HG02970 (cell line): ENCODE measurements at regions not wholly inside any gene's neighbourhood (a gene's known extent, or its start where the extent isn't known, plus 50 kb on each side); places are given as distances from the start of the nearest gene placed in this dataset.
"Not testable (repeated sequence)": the region's sequence is repeated elsewhere in the genome, so short reads cannot be mapped to it uniquely, and the experiment has no call there.

ENCODE experiments used
- ATAC-seq: cut with Tn5 transposase; IDR thresholded peaks from one replicate; pipeline ENCODE4 v1.9.1; 2021; ENCODE audit warnings: mild to moderate bottlenecking, moderate library complexity, moderate number of reproducible peaks; ENCODE audit not compliant: unreplicated experiment, low FRiP score

DNA sequence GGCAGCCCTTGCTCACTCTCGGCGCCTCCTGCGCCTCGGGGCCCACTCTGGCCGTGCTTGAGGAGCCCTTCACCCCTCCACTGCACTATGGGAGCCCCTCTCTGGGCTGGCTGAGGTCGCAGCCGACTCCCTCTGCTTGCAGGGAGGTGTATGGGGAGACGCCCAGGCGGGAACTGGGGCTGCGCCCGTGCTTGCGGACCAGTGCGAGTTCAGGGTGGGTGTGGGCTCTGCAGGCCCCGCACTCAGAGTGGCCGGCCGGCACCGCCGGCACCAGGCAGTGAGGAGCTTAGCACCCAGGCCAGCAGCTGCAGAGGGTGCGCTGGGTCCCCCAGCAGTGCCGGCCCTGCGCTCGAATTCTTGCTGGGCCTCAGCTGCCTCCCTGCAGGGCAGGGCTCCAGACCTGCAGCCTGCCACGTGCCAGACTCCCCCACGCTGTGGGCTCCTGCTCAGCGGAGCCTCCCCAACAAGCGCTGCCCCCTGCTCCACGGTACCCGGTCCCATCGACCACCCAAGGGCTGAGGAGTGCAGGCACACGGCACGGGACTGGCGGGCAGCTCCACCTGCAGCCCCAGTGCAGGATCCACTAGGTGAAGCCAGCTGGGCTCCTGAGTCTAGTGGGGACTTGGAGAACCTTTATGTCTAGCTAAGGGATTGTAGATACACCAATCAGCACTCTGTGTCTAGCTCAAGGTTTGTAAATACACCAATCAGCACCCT, 54.0 kb upstream of the WWC2 start:
- ATAC-seq: not testable (repeated sequence)

DNA sequence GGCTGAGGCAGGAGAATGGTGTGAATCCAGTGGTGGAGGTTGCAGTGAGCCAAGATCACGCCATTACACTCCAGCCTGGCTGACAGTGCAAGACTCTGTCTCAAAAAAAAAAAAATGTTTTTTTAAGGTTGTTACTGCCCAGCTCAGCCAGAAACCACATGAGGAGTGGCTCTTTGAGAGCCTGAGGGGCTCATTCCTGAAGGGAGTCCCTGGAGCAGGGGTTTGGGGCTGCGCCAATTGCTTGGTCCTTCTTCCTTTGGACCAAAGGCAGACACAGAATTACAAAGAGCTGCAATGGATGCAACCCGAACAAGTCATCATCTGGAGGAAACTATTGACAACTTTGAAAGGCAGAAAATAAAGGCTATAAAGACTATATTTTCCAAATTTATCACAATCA, 60.6 kb upstream of the WWC2 start:
- ATAC-seq: no peak

GRCh38 chr4:183035726-183036415, 63.2 kb upstream of the WWC2 start:
- no peak for ATAC-seq

GRCh38 chr4:183035256-183035655, 63.8 kb upstream of the WWC2 start:
- ATAC-seq: no peak

DNA sequence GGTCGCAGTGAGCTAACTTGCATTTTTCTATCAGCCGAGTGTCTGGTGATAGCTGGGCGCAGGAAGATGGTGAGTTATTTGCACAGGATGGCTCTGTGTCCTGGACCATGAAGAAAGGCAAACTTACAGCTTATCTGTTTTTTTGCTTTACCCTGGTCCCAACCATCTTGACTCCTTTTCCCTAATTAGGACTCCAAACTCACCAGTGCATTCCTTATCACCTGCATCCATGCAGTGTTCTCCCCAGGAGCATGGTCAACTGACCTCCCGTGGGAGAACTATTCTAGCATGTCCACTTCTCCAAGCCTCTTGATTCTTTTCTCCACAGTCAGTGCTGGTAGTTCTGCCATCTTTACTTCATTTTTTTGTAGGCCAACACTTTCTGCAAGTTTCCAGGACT, 68.2 kb upstream of the WWC2 start:
- no peak for ATAC-seq

GRCh38 chr4:183030309-183030708, 68.7 kb upstream of the WWC2 start:
- ATAC-seq: no peak

GRCh38 chr4:183029365-183029764, 69.7 kb upstream of the WWC2 start:
- no peak for ATAC-seq

DNA sequence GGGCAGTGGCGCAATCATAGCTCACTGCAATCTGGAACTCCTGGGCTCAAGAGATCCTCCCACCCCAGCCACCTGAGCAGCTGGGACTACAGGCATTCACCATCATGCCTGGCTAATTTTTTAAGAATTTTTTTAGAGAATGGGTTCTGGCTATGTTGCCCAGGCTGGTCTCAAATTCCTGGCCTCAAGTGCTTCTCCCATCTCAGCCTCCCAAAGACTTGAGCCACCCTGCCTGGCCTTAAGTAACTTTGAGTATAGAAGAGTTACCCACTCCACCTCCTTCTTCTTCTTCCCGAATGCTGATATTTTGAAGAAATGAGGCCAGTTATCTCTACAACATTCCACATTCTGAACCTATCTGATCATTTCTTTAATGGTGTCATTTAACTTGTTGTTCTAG, 72.4 kb upstream of the WWC2 start:
- ATAC-seq: no peak

GRCh38 chr4:183022617-183023016, 76.4 kb upstream of the WWC2 start:
- no peak for ATAC-seq

GRCh38 chr4:183017962-183018361, 81.1 kb upstream of the WWC2 start:
- no peak for ATAC-seq

GRCh38 chr4:183014361-183015084, 84.5 kb upstream of the WWC2 start:
- no peak for ATAC-seq

DNA sequence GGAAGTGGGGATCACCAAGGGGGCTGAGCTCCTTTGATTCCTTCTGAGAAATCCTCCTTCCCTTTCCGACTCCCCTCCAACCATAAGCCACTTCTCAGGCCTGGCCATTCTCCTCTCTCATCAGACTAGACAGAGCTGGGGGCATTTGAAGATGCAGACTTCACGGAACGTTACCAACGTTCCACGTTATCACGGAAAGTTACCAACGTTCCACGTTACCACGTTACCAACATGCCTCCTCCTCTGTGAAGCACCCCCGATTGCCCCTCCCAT, 85.4 kb upstream of the WWC2 start:
- ATAC-seq: no peak

DNA sequence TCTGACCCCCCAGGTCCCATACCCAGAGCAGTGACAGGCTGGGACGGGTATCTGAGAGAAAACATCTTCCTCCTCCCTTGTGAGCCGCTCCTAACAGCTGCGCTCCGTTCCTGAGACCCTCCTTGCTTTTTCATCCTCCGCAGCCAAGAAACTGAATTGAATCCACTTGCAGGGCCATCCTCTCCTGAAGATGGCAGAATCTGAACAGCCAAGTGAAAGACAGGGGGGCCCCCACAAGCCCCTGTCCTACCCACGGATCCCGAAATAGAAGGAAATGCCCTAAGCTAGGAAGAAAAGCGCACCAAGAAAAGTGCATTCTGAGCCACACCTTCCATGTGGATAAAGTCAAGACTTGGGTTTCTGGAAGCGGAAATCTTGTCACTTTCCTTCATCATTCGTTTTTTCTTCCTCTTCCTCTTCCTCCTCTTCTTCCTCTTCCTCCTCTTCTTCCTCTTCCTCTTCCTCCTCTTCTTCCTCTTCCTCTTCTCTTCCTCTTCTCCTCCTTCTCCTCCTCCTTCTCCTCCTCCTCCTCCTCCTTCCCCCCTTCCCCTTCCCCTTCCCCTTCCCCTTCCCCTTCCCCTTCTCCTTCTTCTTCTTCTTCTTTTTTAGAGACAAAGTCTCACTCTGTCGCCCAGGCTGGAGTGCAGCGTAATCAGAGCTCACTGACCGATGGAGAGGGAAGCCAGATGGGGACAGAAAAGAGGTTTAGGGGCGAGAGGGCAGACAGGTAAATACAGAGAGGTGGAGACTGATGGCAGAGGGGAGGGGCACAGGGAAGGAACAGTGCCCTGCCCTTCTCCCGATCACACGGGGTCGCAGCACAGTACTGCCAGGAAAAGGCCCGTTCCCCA, 86.0 kb upstream of the WWC2 start:
- ATAC-seq: no peak

DNA sequence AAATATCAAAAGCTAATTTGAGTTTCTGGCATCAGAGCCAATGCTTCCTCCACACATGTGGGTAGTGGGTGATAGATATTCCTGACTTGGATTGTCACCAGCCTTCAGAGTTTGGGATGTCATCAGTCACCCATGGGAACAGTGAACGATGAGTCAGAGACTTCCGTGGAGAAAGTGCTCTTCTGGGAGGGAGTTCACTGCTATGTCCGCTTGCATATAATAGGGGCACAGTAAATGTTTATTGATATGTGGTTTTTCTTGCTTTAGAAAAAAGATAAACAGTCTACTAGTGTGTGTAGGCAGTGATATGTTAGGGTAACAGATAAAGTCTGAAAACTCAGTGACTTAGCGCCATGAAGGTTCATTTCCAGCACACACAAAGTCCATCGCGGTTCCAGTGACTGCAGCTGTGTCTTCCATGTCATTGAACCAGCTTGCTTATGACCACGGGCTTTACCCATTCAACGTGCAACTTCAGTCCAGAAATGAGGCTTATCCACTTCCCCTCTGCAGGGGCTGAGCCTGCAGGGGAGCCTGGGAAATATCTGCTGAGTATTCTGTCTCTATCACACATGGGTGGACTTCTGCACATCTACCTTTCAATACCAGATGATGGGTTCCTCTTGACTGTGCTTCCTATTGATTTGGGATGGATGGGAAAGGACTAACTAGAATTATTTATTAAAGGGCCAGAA, 87.7 kb upstream of the WWC2 start:
- ATAC-seq: no peak

GRCh38 chr4:183008492-183008891, 90.6 kb upstream of the WWC2 start:
- ATAC-seq: no peak

- not testable (repeated sequence) for ATAC-seq
Measured at GRCh38 chr4:183004370-183004769, 87.2 kb upstream of the DCTD start.

DNA sequence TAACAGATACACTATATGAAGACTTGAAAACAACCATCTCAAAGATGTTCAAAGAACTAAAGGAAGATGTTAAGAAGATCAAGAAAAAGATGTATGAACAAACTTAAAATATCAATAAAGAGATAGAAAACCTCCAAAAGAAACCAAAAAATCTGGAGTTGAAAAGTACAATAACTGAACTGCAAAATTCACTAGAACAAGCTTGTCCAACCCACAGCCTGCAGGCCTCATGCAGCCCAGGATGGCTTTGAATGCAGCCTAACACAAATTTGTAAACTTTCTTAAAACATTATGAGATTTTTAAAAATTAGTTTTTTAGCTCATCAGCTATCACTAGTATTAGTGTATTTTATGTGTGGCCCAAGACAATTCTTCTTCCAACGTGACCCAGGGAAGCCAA, 77.0 kb upstream of the DCTD start:
- no peak for ATAC-seq

- ATAC-seq: no peak
Measured at GRCh38 chr4:182978152-182978827, 61.1 kb upstream of the DCTD start.

- ATAC-seq: peak; percentile 80
Measured at GRCh38 chr4:182975806-182976205, 58.6 kb upstream of the DCTD start.

DNA sequence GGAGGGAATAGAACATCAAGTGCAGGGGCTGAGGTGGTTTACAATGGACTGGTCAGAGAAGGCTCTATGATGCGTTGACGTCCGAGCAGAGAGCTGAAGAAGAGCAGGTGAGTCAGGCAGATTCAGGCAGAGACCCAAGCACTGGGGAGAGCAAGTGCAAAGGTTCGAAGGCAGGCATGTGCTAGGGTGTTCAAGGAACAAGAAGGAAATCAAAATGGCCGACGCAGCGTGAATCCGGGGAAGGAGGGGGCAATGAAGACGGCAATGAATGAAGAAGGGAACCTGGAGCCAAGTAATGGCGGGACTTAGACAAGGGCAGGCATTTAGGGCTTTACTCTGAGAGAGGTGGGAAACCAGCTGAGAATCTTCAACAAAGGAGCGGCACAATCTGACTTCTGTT, 56.8 kb upstream of the DCTD start:
- no peak for ATAC-seq
